UCSD-AML1 (cell line): ENCODE measurements at regions not wholly inside any gene's neighbourhood (a gene's known extent, or its start where the extent isn't known, plus 50 kb on each side); places are given as distances from the start of the nearest gene placed in this dataset.
"Not testable (repeated sequence)": the region's sequence is repeated elsewhere in the genome, so short reads cannot be mapped to it uniquely, and the experiment has no call there.

Source experiments
- DNase-seq: peaks from one replicate; lab custom pipeline; 2025; ENCODE audit not compliant: unreplicated experiment; lab: John Stamatoyannopoulos, UW

DNA sequence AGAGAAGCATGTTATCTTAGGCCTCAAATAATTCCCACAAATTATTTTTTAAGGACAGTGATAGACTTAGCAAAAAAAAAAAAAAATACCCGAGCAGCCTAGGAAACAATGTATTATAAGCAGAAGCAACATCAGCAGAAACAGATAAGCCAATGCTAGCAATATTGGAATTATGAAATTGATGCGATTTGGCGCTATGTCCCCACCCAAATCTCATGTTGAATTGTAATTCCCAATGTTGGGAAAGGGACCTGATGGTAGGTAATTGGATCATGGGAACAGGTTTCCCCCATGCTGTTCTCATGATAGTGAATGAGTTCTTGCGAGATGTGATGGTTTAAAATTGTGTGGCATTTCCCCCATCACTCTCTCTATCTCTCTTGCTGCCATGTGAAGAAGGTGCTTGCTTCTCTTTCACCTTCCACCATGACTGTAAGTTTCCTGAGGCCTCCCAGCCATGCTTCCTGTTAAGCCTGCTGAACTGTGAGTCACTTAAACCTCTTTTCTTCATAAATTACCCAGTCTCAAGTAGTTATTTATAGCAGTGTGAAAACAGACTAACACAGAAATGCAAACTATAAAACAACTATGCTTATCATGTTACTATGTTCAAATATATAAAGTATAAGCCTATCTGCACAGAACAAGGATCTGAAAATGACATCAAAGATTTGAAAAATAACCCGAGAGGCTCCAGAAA is 75.6 kb upstream of the HIVEP3 start:
- no peak for DNase-seq

DNA sequence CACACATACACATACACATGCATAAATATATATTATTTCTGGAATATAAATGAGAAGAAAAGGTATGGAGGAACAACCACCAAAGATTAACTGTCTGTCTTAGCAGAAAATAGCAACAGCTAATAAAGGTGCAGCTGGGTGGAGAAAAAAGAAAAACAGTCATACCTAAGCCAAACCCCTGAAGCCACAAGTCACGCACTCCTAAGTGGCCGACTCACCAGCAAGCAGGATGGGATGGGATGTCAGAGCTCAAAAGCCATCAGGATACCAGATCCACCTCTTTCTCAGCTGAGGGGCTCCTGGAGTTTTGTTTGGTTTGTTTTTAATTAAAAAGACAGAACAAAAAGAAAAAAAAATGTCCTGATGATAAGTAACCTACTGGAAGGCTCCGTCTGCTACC is 64.7 kb upstream of the HIVEP3 start:
- DNase-seq: no peak

DNA sequence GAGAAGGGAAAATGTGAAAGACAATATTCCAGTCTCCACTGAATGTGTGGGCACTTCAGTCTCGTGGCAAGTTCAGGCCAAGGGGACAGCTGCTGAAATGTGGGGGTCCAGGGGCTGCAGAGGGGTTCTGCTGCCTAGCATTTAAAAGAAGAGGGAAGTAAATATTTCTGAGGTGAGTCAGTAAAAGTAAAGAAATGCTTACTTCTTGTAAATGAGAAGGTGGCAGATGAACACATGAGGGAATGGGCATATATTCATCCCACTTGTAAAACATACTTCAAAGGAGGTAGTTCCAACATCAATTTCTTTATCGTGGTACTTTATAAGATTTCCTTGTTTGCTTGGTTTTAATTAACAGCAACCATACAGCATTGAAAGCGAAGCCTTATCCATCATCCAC is 63.1 kb upstream of the HIVEP3 start:
- DNase-seq: no peak

DNA sequence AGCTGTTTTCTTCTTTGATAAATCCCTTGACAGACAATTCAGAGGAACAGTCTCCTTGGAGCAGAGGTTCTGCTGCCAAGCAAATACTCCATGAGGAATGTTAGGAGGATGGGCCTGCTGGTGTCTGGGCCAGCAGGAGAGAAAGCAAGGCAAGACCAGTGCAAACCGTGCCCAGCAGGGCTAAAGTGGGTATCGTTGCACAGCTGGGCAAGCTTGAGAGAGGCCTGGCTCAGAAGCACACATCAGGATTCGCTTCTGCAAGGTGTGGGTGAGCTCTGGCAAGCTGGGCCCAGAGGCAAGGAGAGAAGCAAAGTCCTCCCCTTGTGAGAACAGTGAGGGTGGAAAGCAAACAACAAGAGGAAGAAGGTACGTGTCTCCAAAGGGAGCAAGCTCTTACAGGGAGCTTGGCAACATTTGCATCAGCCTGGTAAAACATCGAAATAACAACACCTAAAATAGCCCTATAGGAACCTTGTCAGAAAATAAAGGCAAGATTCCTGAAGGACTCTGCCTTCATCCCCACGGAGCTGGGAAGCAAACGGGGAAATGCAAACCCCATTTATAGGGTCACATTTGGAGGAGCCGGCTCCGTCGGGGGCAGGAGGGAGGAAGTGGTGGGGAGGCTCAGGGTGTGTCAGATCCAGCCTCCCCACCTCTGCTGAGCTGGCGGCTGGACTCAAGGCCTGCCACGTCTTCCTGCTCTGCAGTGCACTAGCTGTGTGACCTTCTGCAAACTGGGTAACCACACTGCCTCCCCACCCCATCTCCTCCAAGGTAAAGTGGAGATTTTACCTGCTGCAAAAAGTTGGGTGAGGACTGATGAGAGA is 62.3 kb upstream of the HIVEP3 start:
- DNase-seq: peak; percentile 42

DNA sequence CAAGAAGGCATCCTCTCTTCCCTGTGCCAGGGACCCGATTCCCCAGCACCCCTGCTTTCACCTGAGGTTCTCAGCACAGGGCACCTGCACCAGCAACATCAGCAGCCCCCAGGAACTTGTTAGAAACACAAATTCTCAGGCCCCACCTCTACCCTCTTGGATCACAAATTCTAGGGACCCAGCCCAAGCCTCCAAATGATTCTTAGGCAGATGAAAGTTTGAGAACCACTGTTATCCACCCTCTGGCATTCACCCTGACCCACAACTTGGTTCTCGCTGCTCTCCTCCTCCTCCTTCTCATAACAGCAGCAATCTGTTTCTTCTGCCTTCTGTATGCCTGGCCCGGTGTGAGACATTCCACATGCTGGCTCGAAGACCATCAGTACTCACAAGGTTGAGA is 60.3 kb upstream of the HIVEP3 start:
- DNase-seq: no peak

DNA sequence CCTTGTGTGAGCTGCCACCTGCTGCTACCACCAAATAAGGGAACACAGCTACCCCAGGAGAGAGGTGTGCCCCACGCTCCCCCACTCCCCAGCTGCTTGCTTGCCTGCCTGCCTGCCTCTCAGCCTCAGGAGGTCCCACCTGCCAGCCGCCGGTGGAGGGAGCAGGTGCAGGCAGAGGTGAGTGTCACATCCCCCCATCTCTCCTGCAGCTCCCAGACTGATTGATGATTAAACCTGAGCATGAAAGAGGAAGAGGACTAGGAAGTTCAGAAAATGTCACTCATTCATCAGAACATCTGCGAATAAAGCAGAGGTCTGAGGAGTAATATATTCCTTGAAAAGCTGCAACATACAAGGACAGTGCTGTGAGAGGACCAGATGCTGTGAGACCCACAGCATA is 58.6 kb upstream of the HIVEP3 start:
- no peak for DNase-seq

DNA sequence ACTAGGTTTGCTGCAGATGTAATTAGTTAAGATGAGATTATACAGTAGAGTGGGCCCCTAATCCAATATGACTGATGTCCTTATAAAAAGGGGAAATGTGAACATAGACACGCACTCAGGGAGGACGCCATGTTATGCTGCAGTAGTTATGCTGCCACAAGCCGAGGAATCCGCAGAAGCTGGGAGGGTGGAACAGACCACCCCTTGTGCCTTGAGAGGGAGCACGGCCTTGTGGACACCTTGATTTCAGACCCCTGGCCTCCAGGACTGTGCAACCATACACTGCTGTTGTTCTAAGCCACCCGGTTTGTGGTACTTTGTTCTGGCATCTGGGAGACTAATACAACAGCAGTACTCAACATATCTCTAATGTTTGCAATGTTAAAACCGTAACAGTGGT is 57.9 kb upstream of the HIVEP3 start:
- no peak for DNase-seq

DNA sequence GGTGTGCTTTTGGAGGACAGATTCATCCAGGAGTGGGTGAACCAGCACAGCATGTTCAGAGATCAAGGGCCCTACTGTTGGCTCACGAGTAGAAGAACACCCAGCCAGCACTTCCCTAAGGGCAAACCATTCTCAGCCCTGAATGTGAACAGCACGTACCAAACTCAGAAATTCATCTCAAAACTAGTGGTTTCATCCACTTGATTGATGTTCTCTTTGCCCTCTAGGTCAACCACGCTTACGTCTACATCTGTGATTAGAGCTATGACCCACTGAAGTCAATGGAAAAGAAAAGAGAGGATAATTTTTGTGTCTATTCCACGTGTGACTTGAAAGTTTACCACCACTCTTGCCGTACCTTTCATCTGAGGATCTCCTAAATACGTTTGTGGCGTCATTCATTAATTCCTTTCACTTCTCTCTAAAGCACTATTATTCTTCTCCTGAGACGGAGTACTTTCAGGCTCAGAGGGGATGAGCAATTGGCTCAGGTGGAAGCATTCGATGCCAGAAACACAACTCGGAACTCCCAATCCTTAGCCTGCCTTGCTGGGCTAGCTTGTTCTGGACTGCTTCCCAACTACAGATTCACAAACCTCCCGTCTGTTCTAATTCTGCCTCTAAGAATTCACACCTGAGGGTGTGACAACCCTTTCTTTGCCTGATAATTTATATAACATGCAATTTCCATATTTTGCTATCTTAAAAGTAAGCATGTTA is 57.3 kb upstream of the HIVEP3 start:
- no peak for DNase-seq

DNA sequence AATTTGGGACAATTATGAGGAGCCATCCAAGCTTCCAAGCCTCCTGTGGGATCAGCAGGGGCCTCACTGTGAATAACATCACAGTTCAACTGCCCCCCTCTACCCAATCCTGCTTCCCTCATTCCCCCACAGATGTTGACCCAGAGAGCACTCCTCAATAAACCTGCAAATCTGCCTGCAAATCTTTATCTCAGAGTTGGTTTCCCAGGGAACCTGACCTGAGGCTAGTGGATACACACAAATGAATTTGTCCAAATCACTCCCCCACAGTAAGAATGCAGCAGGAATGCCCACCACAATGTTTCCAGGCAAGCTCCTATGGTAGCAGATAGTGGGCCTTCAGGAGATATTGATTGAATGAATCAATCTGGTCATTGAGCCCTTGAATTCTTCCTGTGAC is 56.4 kb upstream of the HIVEP3 start:
- no peak for DNase-seq

DNA sequence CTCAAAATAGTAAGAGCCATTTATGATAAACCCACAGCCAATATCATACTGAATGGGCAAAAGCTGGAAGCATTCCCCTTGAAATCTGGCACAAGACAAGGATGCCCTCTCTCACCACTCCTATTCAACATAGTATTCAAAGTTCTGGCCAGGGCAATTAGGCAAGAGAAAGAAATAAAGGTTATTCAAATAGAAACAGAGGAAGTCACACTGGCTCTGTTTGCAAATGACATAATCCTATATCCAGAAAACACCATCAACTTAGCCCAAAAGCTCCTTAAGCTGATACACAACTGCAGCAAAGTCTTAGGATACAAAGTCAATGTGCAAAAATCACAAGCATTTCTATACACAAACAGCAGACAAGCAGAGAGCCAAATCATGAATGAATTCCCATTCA is 49.8 kb upstream of the HIVEP3 start:
- not testable (repeated sequence) for DNase-seq
